Superior temporal gyrus (tissue), 1 donor: ENCODE measurements at regions not wholly inside any gene's neighbourhood (a gene's known extent, or its start where the extent isn't known, plus 50 kb on each side); places are given as distances from the start of the nearest gene placed in this dataset.
"Not testable (repeated sequence)": the region's sequence is repeated elsewhere in the genome, so short reads cannot be mapped to it uniquely, and the experiment has no call there.

Experiments used
- DNase-seq: peaks from one replicate; pipeline ENCODE4 v3.0.0-alpha.2; 2016; ENCODE audit errors: extremely low spot score

DNA sequence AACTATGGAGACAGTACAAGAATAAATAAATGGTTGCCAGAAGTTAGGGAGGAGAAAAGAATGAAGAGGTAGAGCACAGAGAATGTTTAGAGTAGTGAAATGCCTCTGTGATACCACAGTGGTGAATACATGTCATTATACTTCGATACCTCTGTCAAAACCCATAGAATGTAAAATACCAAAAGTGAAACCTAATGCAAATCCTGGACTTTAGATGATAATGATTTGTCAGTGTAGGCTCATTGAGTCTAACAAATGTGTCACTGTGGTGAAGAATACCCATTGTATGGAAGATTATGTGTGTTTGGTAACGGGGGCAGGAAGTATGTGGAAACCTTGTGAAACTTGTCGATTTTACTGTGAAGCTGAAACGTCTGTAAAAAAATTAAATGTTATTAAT is 1106.5 kb upstream of the TMPRSS15 start:
- no peak for DNase-seq

- no peak for DNase-seq
These were observed 1107.1 kb upstream of the TMPRSS15 start for GRCh38 chr21:19510653-19511052.

- no peak for DNase-seq
These were observed 1118.8 kb upstream of the TMPRSS15 start for GRCh38 chr21:19522381-19522780.

DNA sequence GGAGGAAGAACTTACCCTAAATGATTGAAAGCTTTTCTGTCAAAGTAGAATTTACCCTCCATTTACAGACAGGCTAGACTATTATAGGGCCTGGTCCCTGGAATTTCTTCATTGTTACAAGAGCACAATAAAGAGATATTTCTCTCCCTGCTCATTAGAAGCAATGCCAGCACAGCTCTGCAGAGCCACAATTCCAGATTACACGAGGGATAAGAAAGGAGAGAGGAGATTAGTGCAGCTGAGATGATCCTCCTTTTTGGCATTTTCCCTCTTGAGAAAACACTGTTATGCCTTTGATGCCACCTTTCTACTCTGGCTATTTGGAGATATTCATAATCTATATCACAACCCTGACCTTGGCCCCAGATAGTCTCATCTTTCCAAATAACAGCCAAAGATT is 1119.5 kb upstream of the TMPRSS15 start:
- DNase-seq = no peak

- DNase-seq = no peak
These were observed 1120.2 kb upstream of the TMPRSS15 start for GRCh38 chr21:19523746-19524145.

DNA sequence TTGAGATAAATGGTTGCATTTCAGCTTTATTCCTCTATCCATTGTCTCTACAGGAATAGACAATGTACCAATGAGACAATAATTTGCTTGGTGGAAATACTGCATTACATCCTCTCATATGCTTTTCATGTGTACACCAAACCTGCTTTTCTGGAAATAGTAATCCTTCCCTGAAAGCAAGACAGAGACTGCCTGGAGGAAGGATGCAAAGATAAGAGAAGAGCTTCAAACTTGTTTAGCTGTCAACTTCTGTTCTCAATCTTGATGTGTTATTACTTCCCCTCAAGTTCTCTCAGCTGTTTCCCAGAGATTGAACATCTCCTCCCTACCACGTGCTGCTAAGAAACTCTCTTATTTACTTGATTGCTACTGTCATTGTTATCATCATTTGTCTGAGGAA is 1125.4 kb upstream of the TMPRSS15 start:
- DNase-seq = no peak

DNA sequence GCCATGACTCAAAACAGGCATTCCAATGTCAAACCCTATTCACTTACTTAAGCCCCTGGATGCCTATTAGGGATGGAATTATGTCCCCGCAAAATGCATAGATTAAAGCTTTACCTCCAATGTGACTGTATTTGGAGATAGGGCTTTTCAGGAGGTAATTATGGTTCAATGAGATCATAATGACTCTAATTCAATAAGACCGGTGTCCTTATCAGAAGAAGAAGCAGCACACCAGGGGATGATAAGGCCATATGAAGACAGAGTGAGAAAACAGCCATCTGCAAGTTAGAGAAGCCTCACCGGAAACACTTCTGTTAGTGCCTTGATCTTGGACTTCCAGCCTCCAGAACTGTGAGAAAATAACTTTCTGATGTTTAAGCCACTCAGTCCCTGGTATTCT is 1131.8 kb upstream of the TMPRSS15 start:
- no peak for DNase-seq

GRCh38 chr21:19537116-19537515 is 1133.5 kb upstream of the TMPRSS15 start:
- no peak for DNase-seq

DNA sequence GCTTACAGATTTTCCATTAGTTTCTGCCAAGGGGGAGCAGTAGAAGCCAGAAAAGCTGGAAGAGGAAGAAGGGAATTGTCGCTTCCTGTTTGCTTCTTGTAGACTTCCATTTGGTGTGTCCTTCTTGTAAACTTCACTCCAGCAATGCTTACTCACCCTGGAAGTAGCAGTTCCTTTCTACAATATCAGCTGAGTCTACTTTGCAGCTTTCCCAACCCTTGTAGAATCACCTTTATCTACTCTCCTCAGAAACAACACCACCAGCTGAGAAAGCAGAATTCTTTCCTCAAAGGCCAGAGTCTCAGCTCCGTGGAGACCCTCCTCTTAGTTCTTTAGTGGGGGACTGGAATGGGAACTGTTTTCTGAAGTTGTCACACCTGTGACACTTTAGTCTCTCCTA is 1136.7 kb upstream of the TMPRSS15 start:
- DNase-seq = no peak

DNA sequence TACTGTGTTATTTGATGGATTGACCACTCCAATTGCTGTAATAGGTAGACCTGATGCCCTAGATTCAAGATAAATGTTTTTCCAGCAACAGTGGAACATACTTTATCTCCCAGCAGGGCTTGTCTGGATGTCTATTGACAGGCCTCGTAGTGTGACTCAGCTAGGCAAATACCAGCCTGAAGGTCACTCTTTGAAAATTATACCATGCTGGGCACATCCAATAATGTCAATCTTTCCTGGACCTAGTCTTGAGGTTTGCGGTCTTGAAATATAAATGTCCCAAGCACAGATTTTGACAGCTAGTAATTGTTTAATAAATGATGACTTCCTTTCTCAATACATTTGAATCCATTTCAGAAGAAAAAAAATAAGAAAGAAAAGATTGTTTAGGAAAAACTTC is 1138.0 kb upstream of the TMPRSS15 start:
- no peak for DNase-seq

GRCh38 chr21:19544493-19544892 is 1140.9 kb upstream of the TMPRSS15 start:
- DNase-seq = not testable (repeated sequence)

DNA sequence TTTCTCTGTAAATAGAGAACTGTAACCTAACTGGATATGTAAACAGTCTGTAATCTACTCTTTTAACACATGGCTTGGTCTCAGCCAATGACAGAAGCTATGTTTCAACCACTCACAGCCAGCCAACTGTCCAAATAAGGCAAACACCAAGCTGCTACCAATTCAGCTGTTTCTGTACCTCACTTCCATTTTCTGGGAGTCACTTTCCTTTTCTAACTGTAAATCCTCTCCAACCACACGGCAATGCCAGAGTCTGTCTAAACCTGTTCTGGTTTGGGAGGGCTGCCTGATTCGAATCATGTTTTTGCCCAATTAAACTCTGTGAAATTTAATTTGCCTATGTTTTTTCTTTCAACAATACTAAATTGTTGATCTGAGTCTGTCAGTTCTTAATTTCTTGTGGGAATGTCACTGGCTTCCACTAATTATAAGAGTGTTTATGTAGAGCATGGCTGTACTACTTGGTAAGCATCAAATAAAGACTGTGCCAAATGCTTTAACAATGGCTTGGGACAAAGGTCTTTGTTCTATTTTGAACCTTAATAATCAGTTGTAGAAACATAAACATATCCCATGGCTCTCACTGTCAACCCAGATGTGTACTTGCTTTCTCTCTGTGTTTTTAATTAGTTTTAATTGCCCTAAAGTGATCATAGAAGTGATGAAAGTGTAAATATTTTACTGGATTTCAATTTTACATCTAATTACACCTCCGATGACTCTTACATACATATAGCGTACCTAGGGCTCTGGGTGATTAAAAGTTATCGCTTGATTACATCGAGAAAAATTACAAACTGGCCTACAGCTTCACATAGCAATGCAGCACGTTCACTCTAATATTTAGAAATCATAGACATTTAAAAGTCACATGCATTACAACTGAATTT is 1144.6 kb upstream of the TMPRSS15 start:
- DNase-seq = peak; percentile 94

DNA sequence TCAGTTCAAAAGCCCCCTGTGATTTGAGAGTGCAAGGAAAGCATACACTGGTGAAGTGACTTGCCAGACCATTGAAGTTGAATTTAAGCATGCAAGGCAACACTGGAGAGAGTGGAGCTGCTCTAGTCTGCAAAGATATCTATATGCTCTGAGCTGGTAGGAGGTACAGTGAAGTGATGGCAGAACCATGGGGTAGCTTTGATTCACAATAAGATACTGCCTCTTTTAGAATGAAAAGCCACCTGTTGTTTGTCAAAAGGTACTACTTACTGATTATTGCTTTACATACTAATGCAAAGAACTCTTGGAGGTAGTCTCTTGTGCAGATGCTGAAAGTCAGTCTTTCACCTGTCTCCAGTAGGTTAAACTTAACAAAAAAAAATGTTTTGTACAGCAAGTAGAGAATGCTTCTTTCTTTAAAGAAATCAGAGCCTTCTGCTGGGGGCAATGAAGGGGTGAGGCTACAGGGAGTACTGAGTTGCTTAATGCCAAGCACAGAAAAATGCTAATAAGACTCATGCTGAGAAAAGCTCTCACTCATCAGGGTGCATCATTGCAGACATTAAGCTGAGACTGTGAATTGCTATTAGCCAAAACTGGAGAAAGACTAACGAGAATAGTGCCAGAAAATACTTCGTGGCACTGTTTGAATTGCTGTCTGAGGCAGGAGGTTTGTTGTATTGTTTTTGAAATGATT is 1150.5 kb upstream of the TMPRSS15 start:
- DNase-seq = no peak

DNA sequence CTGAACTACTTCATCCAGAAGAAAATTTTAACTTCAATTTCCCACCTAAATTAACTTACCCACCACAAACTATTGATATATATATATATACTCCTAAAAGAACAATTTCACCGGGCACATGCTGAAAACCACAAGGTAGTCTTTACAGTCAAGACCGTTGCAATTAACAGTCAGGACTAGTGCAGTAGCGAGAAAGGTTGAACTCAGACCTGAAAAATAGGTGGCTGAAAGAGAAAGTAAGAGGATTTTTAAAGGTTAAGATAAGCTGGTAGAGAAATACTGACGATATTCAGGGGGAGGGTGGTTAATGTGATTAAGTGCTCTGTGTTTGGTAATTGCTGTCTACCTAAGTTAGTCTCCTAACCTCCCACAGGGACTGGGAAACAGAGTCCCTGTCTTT is 1153.5 kb upstream of the TMPRSS15 start:
- no peak for DNase-seq

DNA sequence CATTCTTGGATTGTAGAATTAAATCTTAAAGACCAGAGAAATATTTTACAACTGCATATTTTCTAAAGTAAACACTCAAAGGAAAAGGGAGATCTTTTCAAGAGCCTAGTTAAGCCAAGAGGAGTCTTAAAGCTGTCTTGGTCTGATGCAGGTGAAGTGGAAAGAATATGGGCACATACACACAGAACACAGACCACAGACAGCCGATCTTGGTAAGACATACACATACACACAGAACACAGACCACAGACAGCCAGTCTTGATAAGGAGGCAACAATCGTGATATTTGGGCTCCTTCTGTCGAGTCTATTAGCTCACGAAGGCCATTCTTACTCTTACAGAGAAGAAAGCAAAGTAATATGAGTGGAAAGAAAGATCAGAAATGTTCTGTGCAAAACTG is 1153.9 kb upstream of the TMPRSS15 start:
- DNase-seq = no peak

DNA sequence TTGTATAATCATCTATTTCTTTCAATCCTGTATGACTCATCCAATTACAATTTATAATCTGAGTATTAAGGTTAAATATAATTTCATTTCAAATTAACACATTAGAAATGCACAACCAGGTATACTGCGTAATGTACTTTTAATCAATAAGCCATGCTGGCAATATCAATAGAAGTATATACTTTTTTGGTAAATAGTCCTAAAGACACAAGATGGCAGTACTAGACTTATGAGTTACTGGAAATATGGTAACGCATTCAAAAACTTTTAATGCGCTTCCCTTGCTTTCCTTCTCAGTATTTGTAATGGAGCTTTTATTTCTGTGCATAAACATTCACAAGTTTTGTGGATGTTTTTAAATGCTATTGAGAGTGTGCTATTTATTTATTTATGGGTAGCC is 1162.0 kb upstream of the TMPRSS15 start:
- no peak for DNase-seq

DNA sequence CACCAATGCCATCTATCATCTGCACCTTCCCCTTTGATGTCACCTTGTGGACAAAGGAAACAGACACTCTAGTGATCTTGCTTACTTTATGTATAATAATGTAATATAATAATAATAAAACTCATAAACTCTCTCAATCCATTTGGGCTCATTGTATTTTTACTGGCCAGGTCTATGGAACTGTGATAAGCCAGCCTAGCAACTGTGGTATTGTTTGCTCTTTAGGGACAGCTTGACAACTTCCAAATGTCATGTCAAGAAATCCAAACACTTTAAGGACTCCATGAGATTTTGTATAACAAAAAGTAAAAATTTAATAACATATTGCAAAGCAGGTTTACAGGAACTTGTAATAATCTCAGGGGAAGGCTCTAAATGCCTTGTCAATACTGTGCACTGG is 1163.4 kb upstream of the TMPRSS15 start:
- DNase-seq = no peak

DNA sequence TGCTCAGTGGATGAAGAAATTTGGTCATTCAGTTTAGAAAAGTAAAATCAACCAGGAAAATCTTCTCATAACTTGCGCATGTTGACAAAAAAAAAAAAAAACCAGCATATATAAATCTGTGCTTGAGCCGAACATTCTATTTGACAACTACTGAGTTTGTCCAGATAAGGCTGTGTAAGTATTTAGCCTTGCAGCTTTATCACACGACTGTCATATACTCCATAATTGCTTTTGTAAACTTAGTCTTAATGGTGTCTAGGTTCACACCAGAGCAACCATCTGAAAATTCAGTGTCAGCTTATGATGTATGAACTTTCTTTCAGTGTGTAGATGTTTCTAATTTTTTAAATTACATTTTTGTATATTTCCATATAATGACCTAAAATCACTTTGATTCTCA is 1173.8 kb upstream of the TMPRSS15 start:
- no peak for DNase-seq

- no peak for DNase-seq
These were observed 1186.5 kb upstream of the TMPRSS15 start for GRCh38 chr21:19590044-19590443.

- DNase-seq = no peak
These were observed 1199.5 kb upstream of the TMPRSS15 start for GRCh38 chr21:19603011-19603593.

GRCh38 chr21:19608101-19608621 is 1204.6 kb upstream of the TMPRSS15 start:
- DNase-seq = no peak

DNA sequence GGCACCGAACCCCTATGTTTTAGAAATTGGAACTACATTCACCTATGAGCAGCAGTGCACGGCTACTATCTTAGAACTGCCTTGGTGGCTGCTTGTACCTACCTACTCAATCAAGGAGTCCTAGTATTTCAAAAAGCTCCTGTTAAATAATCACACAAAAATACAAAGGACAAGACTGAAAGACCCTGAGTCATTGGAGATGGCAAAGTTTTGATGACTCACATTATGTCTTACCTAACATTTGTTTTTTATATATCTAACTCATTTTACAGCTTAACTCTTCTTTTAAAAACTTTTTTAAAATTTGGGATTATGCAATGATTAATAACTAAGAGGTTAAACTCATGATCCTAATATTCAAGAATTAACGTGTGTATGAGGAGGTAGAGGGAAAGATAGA is 1206.0 kb upstream of the TMPRSS15 start:
- DNase-seq = no peak
